NCI-H1436 (cell line): ENCODE measurements at regions not wholly inside any gene's neighbourhood (a gene's known extent, or its start where the extent isn't known, plus 50 kb on each side); places are given as distances from the start of the nearest gene placed in this dataset.
"Not testable (repeated sequence)": the region's sequence is repeated elsewhere in the genome, so short reads cannot be mapped to it uniquely, and the experiment has no call there.

Source experiments
- DNase-seq: peaks from one replicate; lab custom pipeline; 2025; lab: John Stamatoyannopoulos, UW

- DNase-seq, result not testable (repeated sequence)
Measured at GRCh38 chr1:228611707-228612106, 123.6 kb upstream of the RHOU start.

GRCh38 chr1:228622002-228622716 is 113.1 kb upstream of the RHOU start:
- DNase-seq, result not testable (repeated sequence)

GRCh38 chr1:228626481-228626880 is 108.8 kb upstream of the RHOU start:
- DNase-seq, result not testable (repeated sequence)

GRCh38 chr1:228632858-228633257 is 102.4 kb upstream of the RHOU start:
- DNase-seq, result not testable (repeated sequence)

GRCh38 chr1:228635304-228635703 is 100.0 kb upstream of the RHOU start:
- DNase-seq, result not testable (repeated sequence)

- not testable (repeated sequence) for DNase-seq
Measured at GRCh38 chr1:228637529-228637928, 97.8 kb upstream of the RHOU start.

GRCh38 chr1:228646717-228647522 is 88.4 kb upstream of the RHOU start:
- peak; percentile 32 for DNase-seq

GRCh38 chr1:228647523-228648444 is 87.5 kb upstream of the RHOU start:
- peak; percentile 53 for DNase-seq

GRCh38 chr1:228648647-228649383 is 86.5 kb upstream of the RHOU start:
- DNase-seq, result no peak

GRCh38 chr1:228650141-228650540 is 85.1 kb upstream of the RHOU start:
- no peak for DNase-seq

GRCh38 chr1:228650946-228651345 is 84.3 kb upstream of the RHOU start:
- no peak for DNase-seq

- DNase-seq, result no peak
Measured at GRCh38 chr1:228652116-228652515, 83.2 kb upstream of the RHOU start.

GRCh38 chr1:228653057-228653456 is 82.2 kb upstream of the RHOU start:
- DNase-seq, result not testable (repeated sequence)

- no peak for DNase-seq
Measured at GRCh38 chr1:228653748-228654147, 81.5 kb upstream of the RHOU start.

- no peak for DNase-seq
Measured at GRCh38 chr1:228655796-228656394, 79.4 kb upstream of the RHOU start.

GRCh38 chr1:228662007-228662689 is 73.1 kb upstream of the RHOU start:
- DNase-seq, result not testable (repeated sequence)

- DNase-seq, result peak; percentile 74
Measured at GRCh38 chr1:228664399-228664914, 70.8 kb upstream of the RHOU start.

GRCh38 chr1:228666686-228667623 is 68.3 kb upstream of the RHOU start:
- DNase-seq, result no peak
